Panc1 (cell line): ENCODE measurements at regions not wholly inside any gene's neighbourhood (a gene's known extent, or its start where the extent isn't known, plus 50 kb on each side); places are given as distances from the start of the nearest gene placed in this dataset.

ENCODE experiments used
- ATAC-seq: fragments of 200-7000 bp; cut with Tn5 transposase; 2 replicates; pipeline ENCODE4 v1.9.1; 2020; ENCODE audit warnings: mild to moderate bottlenecking, moderate library complexity
- BruUV-seq: library from RNA; stranded (reverse); fragments of 400-500 nt; replicated peaks from 2 replicates; lab custom pipeline; 2021; lab: Mats Ljungman, UMichigan
- CTCF ChIA-PET: fragments of 300-600 bp; sonication (Branson Sonifier 250); formaldehyde crosslinking; loops from one replicate; lab custom pipeline; 2022; ENCODE audit warnings: antibody characterized with exemption; lab: Charles Lee
- POLR2A ChIA-PET: fragments of 300-600 bp; sonication (Branson Sonifier 250); formaldehyde crosslinking; loops from one replicate; lab custom pipeline; 2022; ENCODE audit warnings: antibody characterized with exemption; lab: Charles Lee
- DNase-seq: peaks from one replicate; pipeline ENCODE4 v3.0.0-alpha.2; 2010; ENCODE audit warnings: low read depth, low spot score
- H3K27ac ChIP-seq: 2 replicates; pipeline ENCODE4 v1.5.1; 2011; ENCODE audit warnings: mild to moderate bottlenecking, low read length, inconsistent platforms
- H3K27me3 ChIP-seq: fragments of 200-500 bp; sonication (Bioruptor generic); 2 replicates; pipeline ENCODE4 v1.6.0; 2014; ENCODE audit warnings: low read length, inconsistent platforms; ENCODE audit not compliant: control insufficient read depth, insufficient read depth
- H3K36me3 ChIP-seq: fragments of 200-500 bp; sonication (Bioruptor generic); 2 replicates; pipeline ENCODE4 v1.5.1; 2014; ENCODE audit warnings: inconsistent platforms, mild to moderate bottlenecking, low read length, moderate library complexity; ENCODE audit not compliant: control insufficient read depth, insufficient read depth
- H3K4me1 ChIP-seq: 2 replicates; pipeline ENCODE4 v1.5.1; 2011; ENCODE audit warnings: inconsistent platforms, mild to moderate bottlenecking, low read length, moderate library complexity; ENCODE audit not compliant: control insufficient read depth, insufficient read depth
- H3K4me3 ChIP-seq, 2 experiments: 2 replicates each; pipeline ENCODE4 v1.5.1; 2011 to 2012; ENCODE audit warnings: low read depth in 2 of 2, low read length in 2 of 2, mild to moderate bottlenecking in 2 of 2, inconsistent platforms in 1 of 2, moderate library complexity in 1 of 2
- H3K9me3 ChIP-seq: fragments of 200-500 bp; sonication (Bioruptor generic); 2 replicates; pipeline ENCODE4 v1.5.1; 2014; ENCODE audit warnings: low read depth, mild to moderate bottlenecking, inconsistent platforms, low read length, moderate library complexity; ENCODE audit not compliant: control insufficient read depth, insufficient read depth
- CTCF ChIP-seq: fragments of 450-650 bp; IDR thresholded peaks from 2 replicates; pipeline ENCODE4 v1.5.1; 2017; ENCODE audit warnings: mild to moderate bottlenecking
- POLR2AphosphoS5 ChIP-seq: IDR thresholded peaks from 2 replicates; pipeline ENCODE4 v1.6.1; 2012; ENCODE audit warnings: mild to moderate bottlenecking, low read depth, low read length, moderate library complexity
- SIN3A ChIP-seq: IDR thresholded peaks from 2 replicates; pipeline ENCODE4 v1.6.1; 2012; ENCODE audit warnings: low read depth, mild to moderate bottlenecking, low read length, moderate library complexity, borderline replicate concordance; ENCODE audit not compliant: insufficient read depth
- TCF7L2 ChIP-seq: IDR thresholded peaks from 2 replicates; pipeline ENCODE4 v1.6.1; 2011; ENCODE audit warnings: mild to moderate bottlenecking, low read depth, low read length, inconsistent platforms
- in situ Hi-C: cut with HindIII; loops from 2 replicates; pipeline ENCODE4 v1.10.0; 2016; ENCODE audit warnings: low sequenced_read_pairs, low pct_unique_long_range_greater_than_20kb
- intact Hi-C: fragments of 100-400 bp; cut with micrococcal nuclease; formaldehyde crosslinking; loops from one replicate; pipeline ENCODE4 v1.10.0; 2022; ENCODE audit not compliant: unreplicated experiment
- TF ChIP-seq, protein P1 (sequence below), 2 experiments: IDR thresholded peaks; 2 replicates each; pipeline ENCODE4 v1.6.1; 2011 to 2012; ENCODE audit warnings: low read depth in 2 of 2, control low read depth in 1 of 2, low read length in 1 of 2, mild to moderate bottlenecking in 1 of 2, moderate library complexity in 1 of 2; ENCODE audit not compliant: insufficient read depth in 1 of 2

DNA sequence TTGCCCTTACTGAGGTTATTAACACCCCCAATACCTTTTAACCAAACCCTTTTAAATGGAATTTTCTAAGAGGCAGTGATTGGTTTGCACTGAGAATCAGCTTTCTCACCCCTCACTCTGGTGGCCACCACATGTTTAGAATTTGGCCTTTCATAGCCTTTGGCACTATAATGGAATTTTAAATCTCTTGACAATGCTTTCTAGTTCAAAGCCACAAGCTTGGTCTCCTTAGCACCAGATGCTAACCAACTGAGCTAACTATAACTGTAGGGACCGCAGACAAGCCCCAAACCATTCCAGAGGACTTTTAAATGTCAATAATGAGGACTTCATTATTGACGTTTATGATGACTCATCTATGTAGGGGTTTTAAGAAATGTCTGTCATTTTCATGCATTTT is 238.7 kb upstream of the SNX7 start:
- CTCF ChIA-PET, result no interaction called here
- no peak for DNase-seq
- TF ChIP-seq SIN3A, result no peak
- TF ChIP-seq, protein P1, sequence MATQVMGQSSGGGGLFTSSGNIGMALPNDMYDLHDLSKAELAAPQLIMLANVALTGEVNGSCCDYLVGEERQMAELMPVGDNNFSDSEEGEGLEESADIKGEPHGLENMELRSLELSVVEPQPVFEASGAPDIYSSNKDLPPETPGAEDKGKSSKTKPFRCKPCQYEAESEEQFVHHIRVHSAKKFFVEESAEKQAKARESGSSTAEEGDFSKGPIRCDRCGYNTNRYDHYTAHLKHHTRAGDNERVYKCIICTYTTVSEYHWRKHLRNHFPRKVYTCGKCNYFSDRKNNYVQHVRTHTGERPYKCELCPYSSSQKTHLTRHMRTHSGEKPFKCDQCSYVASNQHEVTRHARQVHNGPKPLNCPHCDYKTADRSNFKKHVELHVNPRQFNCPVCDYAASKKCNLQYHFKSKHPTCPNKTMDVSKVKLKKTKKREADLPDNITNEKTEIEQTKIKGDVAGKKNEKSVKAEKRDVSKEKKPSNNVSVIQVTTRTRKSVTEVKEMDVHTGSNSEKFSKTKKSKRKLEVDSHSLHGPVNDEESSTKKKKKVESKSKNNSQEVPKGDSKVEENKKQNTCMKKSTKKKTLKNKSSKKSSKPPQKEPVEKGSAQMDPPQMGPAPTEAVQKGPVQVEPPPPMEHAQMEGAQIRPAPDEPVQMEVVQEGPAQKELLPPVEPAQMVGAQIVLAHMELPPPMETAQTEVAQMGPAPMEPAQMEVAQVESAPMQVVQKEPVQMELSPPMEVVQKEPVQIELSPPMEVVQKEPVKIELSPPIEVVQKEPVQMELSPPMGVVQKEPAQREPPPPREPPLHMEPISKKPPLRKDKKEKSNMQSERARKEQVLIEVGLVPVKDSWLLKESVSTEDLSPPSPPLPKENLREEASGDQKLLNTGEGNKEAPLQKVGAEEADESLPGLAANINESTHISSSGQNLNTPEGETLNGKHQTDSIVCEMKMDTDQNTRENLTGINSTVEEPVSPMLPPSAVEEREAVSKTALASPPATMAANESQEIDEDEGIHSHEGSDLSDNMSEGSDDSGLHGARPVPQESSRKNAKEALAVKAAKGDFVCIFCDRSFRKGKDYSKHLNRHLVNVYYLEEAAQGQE (IDR thresholded peaks at IDR 0.05; ENCODE audit: insufficient read depth in 1 of 2, low read depth in 2 of 2, low read length in 1 of 2), result no peak
- no peak for TF ChIP-seq CTCF
- in situ Hi-C loops (no loop called here), intact Hi-C loops (no loop called here)
- H3K9me3 ChIP-seq, result no peaks in the 10 kb centered on the region
- ATAC-seq, result no peak
- no TSS peak for BruUV-seq
- H3K36me3 ChIP-seq, result no peaks in the 10 kb centered on the region
- H3K4me3 ChIP-seq, result no peak overlapping the region
- no peak overlapping the region for H3K27ac ChIP-seq
- POLR2A ChIA-PET, result no interaction called here
- H3K4me1 ChIP-seq, result no peaks in the 10 kb centered on the region
- no peaks in the 10 kb centered on the region for H3K27me3 ChIP-seq

DNA sequence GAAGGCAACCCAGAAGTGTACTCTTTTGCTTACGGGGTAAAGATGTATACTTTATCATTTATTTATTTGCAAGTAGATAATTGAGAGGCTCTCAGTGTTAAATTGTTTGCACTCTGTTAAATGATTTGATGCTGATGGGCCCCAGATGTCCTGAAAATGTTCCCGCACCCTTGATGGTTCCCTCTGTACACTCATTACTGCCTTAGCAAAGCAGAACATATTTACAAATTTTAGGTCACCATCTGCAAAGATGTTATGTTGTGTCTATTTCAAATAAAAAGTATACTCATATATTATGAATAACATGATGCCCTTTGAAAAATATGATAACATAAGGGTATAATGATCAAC is 240.5 kb upstream of the SNX7 start:
- TF ChIP-seq, protein P1 (IDR thresholded peaks at IDR 0.05; ENCODE audit: insufficient read depth in 1 of 2, low read depth in 2 of 2, low read length in 1 of 2), result no peak
- TF ChIP-seq TCF7L2, result no peak
- TF ChIP-seq SIN3A, result no peak
- TF ChIP-seq POLR2AphosphoS5, result no peak
- TF ChIP-seq CTCF, result no peak
- DNase-seq (no peak), ATAC-seq (no peak)
- intact Hi-C loops, result no loop called here
- ChIA-PET POLR2A (no interaction called here), CTCF (no interaction called here)
- Histone ChIP-seq H3K4me1 (no peaks in the 10 kb centered on the region), H3K27me3 (no peaks in the 10 kb centered on the region), H3K4me3 (no peak overlapping the region), H3K27ac (no peak overlapping the region), H3K9me3 (no peaks in the 10 kb centered on the region), H3K36me3 (no peaks in the 10 kb centered on the region)
- BruUV-seq, result no TSS peak
- in situ Hi-C loops, result no loop called here
